ENCODE measurements at regions not wholly inside any gene's neighbourhood (a gene's known extent, or its start where the extent isn't known, plus 50 kb on each side); places are given as distances from the start of the nearest gene placed in this dataset.

GRCh38 chr4:26048378-26048882 lies 134.4 kb downstream of the SMIM20 start:
- no peak for TF ChIP-seq CEBPB (IDR thresholded peaks at IDR 0.05)
- no peak for TF ChIP-seq MAX (IDR thresholded peaks at IDR 0.05)
- TF ChIP-seq RFX5 (IDR thresholded peaks at IDR 0.05) = no peak
- no peak for TF ChIP-seq MAFK (IDR thresholded peaks at IDR 0.05; ENCODE audit: partially characterized antibody)
